ENCODE measurements at regions not wholly inside any gene's neighbourhood (a gene's known extent, or its start where the extent isn't known, plus 50 kb on each side); places are given as distances from the start of the nearest gene placed in this dataset.

- DNase-seq (ENCODE audit: low spot score in 2 of 2), result no peak
- no peak for TF ChIP-seq POLR2A (IDR thresholded peaks at IDR 0.05)
- no peak for TF ChIP-seq CTCF (IDR thresholded peaks at IDR 0.05)
- intact Hi-C loops (cut with DNase I; ENCODE audit: low total_unique reads), result no loop called here
- H3K4me3 ChIP-seq (ENCODE audit: low read depth, poor library complexity, severe bottlenecking), result no peak overlapping the region
Measured at GRCh38 chr5:119785057-119785456, 155.7 kb downstream of the FAM170A start.

DNA sequence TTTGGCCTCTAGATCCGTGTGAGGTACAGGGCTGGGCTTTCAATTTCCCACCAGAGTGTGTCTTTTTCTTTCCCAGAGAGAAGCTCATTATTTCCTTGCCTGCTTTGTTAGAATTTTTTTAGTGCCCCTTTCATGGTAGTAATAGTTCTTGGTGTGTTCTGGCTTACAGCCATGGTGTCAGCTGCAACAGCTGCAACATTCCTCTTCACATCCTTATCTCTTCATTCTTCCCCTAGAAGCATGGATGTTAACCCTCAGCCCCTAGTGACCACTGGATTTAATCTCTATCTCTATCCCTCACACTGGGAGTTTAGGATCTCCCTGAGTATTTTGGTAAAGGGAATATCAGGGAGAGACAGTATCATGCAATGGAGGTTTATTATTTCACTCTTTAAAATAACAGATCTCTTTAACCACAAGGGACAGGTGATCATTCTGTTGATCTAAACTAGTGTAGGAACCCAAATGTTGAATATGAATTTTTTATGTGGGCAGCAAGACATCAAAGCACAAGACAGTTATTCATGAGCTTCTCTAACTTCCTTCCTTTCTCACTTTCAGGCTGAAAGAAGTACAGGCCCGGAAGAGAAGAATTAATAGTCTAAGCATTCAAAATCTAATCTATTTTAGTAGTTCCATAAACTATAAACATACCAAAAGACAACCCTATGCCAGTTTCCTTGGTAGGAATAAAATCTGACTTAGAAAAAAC lies 160.2 kb downstream of the FAM170A start:
- TF ChIP-seq CTCF (IDR thresholded peaks at IDR 0.05) (no peak), POLR2A (IDR thresholded peaks at IDR 0.05) (no peak)
- 58 to 66% methylated on average over 2 of the region's 2 CpGs for WGBS, 2 donors
- no peak for DNase-seq (ENCODE audit: low spot score in 2 of 2)
- intact Hi-C loops (cut with DNase I; ENCODE audit: low total_unique reads), result no loop called here
- H3K4me3 ChIP-seq (ENCODE audit: low read depth, poor library complexity, severe bottlenecking), result no peak overlapping the region

- DNase-seq (ENCODE audit: low spot score in 2 of 2), result no peak
- TF ChIP-seq CTCF (IDR thresholded peaks at IDR 0.05) (no peak), POLR2A (IDR thresholded peaks at IDR 0.05) (no peak)
- intact Hi-C loops (cut with DNase I; ENCODE audit: low total_unique reads), result no loop called here
- no peak overlapping the region for H3K4me3 ChIP-seq (ENCODE audit: low read depth, poor library complexity, severe bottlenecking)
- 47 to 48% methylated on average over 5 of the region's 5 CpGs for WGBS, 2 donors
Measured at GRCh38 chr5:119792161-119792799, 162.9 kb downstream of the FAM170A start.

GRCh38 chr5:119795768-119796167 lies 166.4 kb downstream of the FAM170A start:
- intact Hi-C loops (cut with DNase I; ENCODE audit: low total_unique reads), result loop anchor here (5.0 kb wide), 1 partner anchor 1713 kb away; no protein-coding TSS in a partner anchor
- WGBS, 2 donors, result 56 to 80% methylated on average over 2 of the region's 2 CpGs
- no peak for DNase-seq (ENCODE audit: low spot score in 2 of 2)
- H3K4me3 ChIP-seq (ENCODE audit: low read depth, poor library complexity, severe bottlenecking), result no peak overlapping the region
- TF ChIP-seq POLR2A (IDR thresholded peaks at IDR 0.05) (no peak), CTCF (IDR thresholded peaks at IDR 0.05) (no peak)

- no peak overlapping the region for H3K4me3 ChIP-seq (ENCODE audit: low read depth, poor library complexity, severe bottlenecking)
- intact Hi-C loops (cut with DNase I; ENCODE audit: low total_unique reads), result no loop called here
- no peak for DNase-seq (ENCODE audit: low spot score in 2 of 2)
- WGBS, 2 donors, result 55 to 57% methylated on average over 2 of the region's 2 CpGs
- TF ChIP-seq CTCF (IDR thresholded peaks at IDR 0.05) (no peak), POLR2A (IDR thresholded peaks at IDR 0.05) (no peak)
Measured at GRCh38 chr5:119801570-119801969, 172.2 kb downstream of the FAM170A start.
